T-helper 2 cell treated with Interferon-gamma antibody and Interleukin-4, amounts not matched to agents 5 μg/mL and 100 μg/mL, for 36 hours (primary cell): ENCODE measurements at regions not wholly inside any gene's neighbourhood (a gene's known extent, or its start where the extent isn't known, plus 50 kb on each side); places are given as distances from the start of the nearest gene placed in this dataset.

Experiments used
- DNase-seq: peaks from one replicate; pipeline ENCODE4 v3.0.0; 2021; ENCODE audit warnings: low spot score
- H3K27ac Mint-ChIP-seq: one replicate; pipeline ENCODE4 v1.8.0; 2021; ENCODE audit warnings: mild to moderate bottlenecking, mixed read lengths
- H3K27me3 Mint-ChIP-seq: one replicate; pipeline ENCODE4 v1.8.0; 2021; ENCODE audit warnings: low read depth, mixed read lengths
- H3K36me3 Mint-ChIP-seq: one replicate; pipeline ENCODE4 v1.8.0; 2021; ENCODE audit warnings: low read depth, mixed read lengths
- H3K4me1 Mint-ChIP-seq: one replicate; pipeline ENCODE4 v1.8.0; 2021; ENCODE audit warnings: low read depth, mixed read lengths
- H3K4me3 Mint-ChIP-seq: one replicate; pipeline ENCODE4 v1.8.0; 2022; ENCODE audit warnings: mild to moderate bottlenecking, moderate library complexity, mixed read lengths
- H3K9me3 Mint-ChIP-seq: one replicate; pipeline ENCODE4 v1.8.0; 2021; ENCODE audit warnings: mixed read lengths

DNA sequence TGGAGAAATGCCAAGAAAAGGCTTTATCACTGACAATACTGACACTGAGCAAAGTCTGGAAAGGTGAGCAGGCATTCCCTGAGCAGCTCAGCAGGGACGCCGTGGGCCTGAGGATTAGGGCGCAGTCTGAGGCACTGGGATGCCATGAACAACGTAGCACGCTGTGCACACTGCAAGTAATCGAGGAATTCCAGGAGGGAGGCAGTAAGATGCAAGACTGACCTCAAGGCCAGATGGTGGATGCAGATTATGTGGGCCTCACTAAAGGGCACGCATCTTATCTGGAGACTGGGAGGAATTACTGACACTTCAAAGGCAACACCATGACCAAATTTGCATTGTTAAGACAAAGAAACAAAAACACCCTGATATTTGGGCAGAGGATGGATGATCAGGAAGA is 50.4 kb upstream of the OPCML start:
- no peaks in the 10 kb centered on the region for H3K27me3 Mint-ChIP-seq

DNA sequence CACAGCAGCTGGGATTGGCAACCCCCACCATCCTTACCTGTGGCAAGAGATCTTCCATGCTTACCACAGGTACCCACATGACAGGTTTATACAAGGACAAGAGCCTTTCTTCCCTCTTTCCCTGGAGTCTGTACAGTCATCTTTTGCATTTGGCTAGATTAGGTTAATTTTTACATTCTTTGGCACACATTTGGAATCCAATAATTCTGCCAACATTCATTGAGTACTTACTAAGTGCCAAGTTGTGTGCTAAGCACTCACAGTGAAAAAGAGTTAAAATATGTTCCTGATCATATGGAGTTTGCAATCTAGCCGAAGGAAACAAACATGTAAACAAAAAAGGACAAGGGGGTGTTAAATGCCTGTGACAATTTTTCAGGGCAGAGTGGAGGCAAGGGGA is 50.0 kb upstream of the OPCML start:
- no peaks in the 10 kb centered on the region for H3K4me1 Mint-ChIP-seq
- no peaks in the 10 kb centered on the region for H3K27me3 Mint-ChIP-seq
- H3K9me3 Mint-ChIP-seq, result no peaks in the 10 kb centered on the region
- H3K27ac Mint-ChIP-seq, result no peak overlapping the region
- no peaks in the 10 kb centered on the region for H3K36me3 Mint-ChIP-seq
- DNase-seq, result no peak
- H3K4me3 Mint-ChIP-seq, result no peak overlapping the region

More for the DNA sequence above, 50.4 kb upstream of the OPCML start:
- Mint-ChIP-seq H3K36me3 (no peaks in the 10 kb centered on the region), H3K4me1 (no peaks in the 10 kb centered on the region), H3K27ac (no peak overlapping the region), H3K4me3 (no peak overlapping the region), H3K9me3 (no peaks in the 10 kb centered on the region)
- DNase-seq, result no peak
